Activated CD8-positive, alpha-beta memory T cell treated with anti-CD3 and anti-CD28 coated beads for 24 hours (primary cell): ENCODE measurements at regions not wholly inside any gene's neighbourhood (a gene's known extent, or its start where the extent isn't known, plus 50 kb on each side); places are given as distances from the start of the nearest gene placed in this dataset.
"Not testable (repeated sequence)": the region's sequence is repeated elsewhere in the genome, so short reads cannot be mapped to it uniquely, and the experiment has no call there.

Source experiments
- DNase-seq: peaks from one replicate; pipeline ENCODE4 v3.0.0-alpha.2; 2020

DNA sequence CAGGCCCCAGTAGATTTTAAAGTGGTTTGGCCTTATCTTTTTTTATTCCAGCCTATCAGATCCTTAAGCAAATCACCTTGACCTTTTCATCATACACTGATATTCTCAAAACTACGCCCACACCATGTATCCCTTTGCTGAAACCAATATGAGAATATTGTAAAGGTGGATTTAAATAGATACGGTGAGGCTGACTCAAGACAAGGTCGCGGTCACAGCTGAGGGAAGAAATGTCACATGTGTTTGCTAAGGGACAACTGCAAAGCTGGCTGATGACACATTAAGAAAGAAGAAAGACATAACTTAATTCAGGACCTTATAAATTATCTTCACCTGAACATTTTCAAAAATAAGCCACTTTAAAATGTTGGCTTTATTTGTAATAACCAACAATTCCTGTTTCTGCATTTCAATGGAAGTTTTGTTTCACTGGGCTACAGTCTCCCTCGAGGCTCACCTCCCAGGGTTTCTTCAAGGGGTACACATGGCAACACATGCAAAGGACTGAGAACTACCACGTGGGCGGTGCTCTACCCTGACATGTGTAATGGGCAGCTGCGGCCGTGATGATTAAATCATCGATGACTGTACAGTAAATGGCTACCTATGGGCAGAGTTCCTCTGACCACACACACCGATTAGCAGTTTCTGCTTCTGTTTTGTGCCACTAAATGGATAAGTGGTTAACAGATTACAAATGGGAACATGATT is 189.5 kb downstream of the SIPA1L2 start:
- no peak for DNase-seq

DNA sequence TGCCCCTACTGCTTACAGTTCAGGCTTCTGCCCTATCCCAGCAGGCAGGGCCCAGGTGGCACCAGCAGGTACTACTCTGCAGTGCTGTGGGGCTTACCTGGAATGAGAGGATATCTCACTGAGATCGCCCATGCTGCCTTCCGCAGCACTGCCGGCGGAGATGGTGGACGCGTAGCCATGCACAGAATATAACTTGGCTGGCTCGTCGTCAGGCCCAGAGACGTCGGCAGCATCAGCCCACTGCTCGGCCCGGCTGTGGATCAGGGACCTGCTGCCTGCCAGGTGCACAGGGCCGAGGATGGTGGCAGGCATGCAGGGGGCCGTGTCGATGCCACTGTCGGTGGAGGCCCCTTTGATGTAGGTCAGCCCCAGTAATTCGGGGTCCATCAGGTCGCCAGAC is 190.9 kb downstream of the SIPA1L2 start:
- no peak for DNase-seq

DNA sequence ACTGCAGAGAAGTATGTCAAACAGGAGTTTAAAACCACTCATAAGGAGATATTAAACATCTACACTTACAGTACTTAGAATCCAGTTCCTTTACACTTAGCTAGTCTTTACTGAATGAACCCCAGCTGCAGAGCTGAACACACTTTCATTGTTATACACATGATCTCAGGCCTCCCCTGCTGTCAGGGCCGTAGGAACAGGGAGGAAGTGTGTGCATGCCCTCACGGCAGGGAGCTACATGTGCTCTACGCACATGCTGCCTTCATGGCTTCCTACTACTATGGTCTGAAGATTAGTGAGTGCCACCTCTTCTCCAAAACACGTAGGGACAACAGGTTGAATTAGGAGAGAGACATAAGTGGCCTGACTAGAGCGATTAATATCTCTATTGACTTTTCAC is 191.5 kb downstream of the SIPA1L2 start:
- no peak for DNase-seq

DNA sequence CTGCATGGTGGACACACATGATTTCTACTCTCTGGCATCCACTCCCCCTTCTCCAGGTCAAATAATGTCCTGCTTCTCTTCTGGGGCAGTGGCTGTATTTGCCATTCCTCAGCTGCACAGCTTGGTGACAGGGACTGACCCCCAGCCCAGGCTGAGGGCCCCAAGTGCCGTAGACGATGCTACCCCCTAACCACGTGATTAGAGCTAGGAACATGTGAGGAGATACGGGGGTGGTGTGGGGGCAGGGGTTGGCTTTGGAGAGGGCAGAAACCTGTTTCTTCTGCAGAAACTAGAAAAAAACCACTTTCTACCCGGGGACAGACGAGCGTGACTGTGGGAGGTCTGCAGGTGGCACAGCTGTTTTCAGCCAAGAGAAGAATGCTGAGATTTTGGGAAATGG is 192.4 kb downstream of the SIPA1L2 start:
- DNase-seq: no peak

GRCh38 chr1:232435729-232436128 is 194.2 kb downstream of the SIPA1L2 start:
- no peak for DNase-seq

GRCh38 chr1:232432313-232432712 is 197.6 kb downstream of the SIPA1L2 start:
- DNase-seq: no peak

- DNase-seq: no peak
These were observed 198.2 kb downstream of the SIPA1L2 start for GRCh38 chr1:232431748-232432147.

GRCh38 chr1:232431326-232431725 is 198.6 kb downstream of the SIPA1L2 start:
- DNase-seq: no peak

DNA sequence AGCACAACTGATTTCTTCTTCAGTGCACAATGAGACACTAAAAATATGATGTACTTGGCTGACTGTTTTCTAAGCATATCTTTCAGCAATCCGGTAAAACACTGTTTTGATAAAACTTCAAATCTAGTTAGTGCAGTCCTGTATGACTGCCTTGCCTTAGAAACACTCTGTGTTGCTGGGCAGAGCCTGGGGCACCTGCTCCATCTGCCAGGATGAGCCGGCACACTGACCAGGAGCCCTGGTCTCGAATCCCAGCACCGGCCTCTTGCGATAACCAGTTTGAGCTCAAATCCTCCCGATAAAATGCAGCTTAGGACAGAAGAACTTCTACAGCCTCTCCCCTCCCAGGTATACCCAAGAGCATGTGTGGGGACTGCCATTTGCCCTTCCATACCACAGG is 199.5 kb downstream of the SIPA1L2 start:
- no peak for DNase-seq

GRCh38 chr1:232428786-232429530 is 201.0 kb downstream of the SIPA1L2 start:
- DNase-seq: no peak

DNA sequence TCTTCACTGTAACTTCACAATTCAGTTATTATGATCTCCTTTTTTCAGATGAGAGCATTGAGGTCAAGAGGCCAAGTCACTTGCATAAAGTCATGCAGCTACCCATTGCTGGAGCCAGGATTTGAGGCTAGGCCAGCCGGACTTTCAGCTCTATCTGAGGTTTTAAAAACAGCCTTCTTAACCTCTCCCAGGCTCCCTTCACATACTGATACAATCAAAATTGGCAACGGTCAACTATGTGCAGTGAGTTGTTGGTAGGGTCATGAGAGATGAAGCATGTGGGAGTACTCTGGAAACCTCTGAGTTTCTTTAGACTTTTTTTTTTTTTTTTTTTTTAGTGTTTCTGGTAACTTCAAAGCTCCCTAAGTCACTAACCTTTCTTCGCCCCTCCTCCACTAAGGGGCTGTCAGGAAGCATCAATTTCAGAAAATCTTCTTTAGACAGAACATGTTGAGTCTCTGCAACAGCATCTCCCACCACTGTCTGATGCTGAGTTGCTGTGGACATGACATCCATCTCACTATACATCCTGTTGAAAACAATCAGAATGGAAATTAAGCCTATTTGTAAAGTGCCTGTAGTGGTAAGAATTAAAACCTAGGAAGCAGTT is 201.8 kb downstream of the SIPA1L2 start:
- DNase-seq: no peak

DNA sequence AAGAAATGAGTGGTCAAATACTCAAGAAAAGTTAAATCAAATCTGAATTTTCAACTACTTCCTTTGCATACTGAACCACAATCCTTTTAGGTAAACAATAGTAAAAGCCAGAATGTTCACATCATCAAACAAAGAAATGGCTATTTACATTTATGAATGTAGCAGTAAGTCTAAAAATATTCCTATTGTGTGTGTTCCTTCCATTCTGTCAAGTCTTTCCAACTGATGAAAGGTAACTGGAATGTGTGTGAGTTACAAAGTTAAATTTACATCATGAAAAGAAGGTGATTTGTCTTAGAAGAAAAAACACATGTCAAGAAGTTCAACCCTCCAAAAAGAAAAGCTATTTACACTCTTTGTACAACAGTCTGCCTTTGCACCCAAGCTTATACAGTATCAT is 203.1 kb downstream of the SIPA1L2 start:
- DNase-seq: no peak

DNA sequence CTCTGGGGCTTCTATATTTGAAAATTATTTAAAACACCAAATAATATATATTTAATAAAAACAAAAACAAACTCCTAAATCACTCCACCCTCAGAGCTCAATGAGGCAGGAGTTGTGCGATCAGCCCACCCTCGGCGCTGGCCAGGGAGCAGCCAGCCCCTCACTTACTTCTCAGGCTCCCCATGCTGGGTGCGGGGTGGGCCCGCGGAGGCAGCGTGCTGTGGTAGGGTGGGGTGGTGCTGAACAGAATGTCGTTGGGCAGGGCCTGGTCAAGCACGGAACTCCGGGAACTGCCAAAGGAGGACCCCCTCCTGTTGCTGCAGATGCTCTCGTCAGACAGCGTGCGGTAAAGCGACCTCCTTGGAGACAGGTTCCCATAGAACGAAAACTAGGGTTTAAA is 204.5 kb downstream of the SIPA1L2 start:
- no peak for DNase-seq

DNA sequence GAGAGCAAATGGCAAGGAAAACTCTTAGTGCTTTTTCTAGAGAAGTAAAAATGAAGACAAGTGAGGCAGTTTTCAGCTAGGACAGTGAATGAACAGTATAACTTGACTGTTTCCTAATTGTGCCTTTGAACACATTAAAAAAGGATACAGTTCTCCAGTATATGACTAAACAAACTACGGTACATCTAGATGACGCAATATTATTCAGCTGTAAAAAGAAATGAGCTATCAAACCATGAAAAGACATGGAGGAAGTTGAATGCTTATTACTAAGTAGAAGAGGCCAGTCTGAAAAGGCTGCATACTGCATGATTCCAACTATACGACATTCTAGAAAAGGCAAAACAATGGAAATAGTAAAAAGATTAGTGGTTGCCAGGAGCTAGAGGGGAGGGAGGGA is 206.3 kb downstream of the SIPA1L2 start:
- DNase-seq: no peak

GRCh38 chr1:232422898-232423297 is 207.0 kb downstream of the SIPA1L2 start:
- DNase-seq: no peak

DNA sequence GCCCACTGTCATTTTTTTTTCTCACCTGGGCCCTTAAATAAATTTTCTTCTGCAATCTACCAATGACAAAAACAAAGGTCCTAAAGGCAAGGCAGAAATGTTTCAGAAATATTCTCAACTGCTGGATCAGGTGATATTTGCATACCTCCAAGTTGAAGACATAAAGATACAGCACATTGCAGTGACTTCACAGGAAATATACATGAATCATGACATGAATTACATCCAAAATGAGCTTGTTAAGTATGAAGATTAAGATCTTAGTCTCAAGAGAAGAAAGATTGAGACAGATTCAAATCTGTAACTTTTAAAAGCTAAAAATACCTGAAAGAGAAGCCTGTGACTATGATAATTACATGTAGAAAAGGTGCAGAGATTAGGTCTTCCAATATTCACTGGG is 207.8 kb downstream of the SIPA1L2 start:
- DNase-seq: no peak

DNA sequence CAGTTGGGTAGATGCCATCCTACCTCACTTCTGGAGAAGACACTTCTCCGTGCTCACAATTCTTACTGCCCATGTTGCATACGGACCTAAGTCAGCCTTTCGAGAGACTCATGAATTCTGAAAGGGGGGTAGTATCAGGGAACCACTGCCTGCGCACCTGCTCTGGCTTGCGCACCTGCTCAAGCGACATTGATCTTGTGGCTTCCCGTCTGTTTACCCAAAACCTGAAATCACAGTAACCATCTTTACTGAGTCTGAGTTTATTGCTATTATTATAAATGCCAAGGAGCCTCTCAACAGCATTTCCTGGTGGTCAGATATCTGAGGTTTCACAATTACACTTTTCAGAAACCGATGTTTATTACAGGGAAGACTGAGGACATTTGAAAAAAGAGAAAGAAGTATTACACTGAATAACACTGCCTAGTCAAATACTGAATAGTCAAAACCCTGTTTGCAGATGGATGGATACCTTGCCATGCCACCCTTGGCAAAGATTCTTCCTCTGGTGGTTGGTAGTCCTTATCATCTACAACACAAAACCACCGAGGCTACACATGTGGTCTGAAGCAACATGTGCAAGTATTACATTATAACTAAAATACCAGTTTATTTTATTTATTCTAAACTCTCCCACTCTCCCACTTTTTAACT is 208.7 kb downstream of the SIPA1L2 start:
- DNase-seq: no peak

GRCh38 chr1:232417636-232418248 is 212.2 kb downstream of the SIPA1L2 start:
- no peak for DNase-seq

- no peak for DNase-seq
These were observed 213.8 kb downstream of the SIPA1L2 start for GRCh38 chr1:232416026-232416568.

- DNase-seq: not testable (repeated sequence)
These were observed 214.5 kb downstream of the SIPA1L2 start for GRCh38 chr1:232415481-232415880.

- DNase-seq: no peak
These were observed 215.8 kb downstream of the SIPA1L2 start for GRCh38 chr1:232414100-232414499.

- no peak for DNase-seq
These were observed 216.3 kb downstream of the SIPA1L2 start for GRCh38 chr1:232413674-232414073.

GRCh38 chr1:232409584-232409983 is 220.3 kb downstream of the SIPA1L2 start:
- DNase-seq: no peak
